ENCODE measurements at regions not wholly inside any gene's neighbourhood (a gene's known extent, or its start where the extent isn't known, plus 50 kb on each side); places are given as distances from the start of the nearest gene placed in this dataset.

- no peak for DNase-seq (ENCODE audit: low spot score in 2 of 2)
- no peak overlapping the region for H3K4me3 ChIP-seq (ENCODE audit: low read depth, poor library complexity, severe bottlenecking)
- no peak for TF ChIP-seq CTCF (IDR thresholded peaks at IDR 0.05)
- no peak for TF ChIP-seq POLR2A (IDR thresholded peaks at IDR 0.05)
- intact Hi-C loops (cut with DNase I; ENCODE audit: low total_unique reads) = no loop called here
- 76 to 81% methylated on average over 2 of the region's 2 CpGs for WGBS, 2 donors
Measured at GRCh38 chr12:93106910-93107309, 177.8 kb upstream of the EEA1 start.

GRCh38 chr12:93107514-93108312 is 178.6 kb upstream of the EEA1 start:
- H3K4me3 ChIP-seq (ENCODE audit: low read depth, poor library complexity, severe bottlenecking) = no peak overlapping the region
- intact Hi-C loops (cut with DNase I; ENCODE audit: low total_unique reads) = no loop called here
- no peak for DNase-seq (ENCODE audit: low spot score in 2 of 2)
- WGBS, 2 donors = 90 to 93% methylated on average over 5 of the region's 5 CpGs
- TF ChIP-seq CTCF (IDR thresholded peaks at IDR 0.05) = no peak
- no peak for TF ChIP-seq POLR2A (IDR thresholded peaks at IDR 0.05)

- no peak for DNase-seq (ENCODE audit: low spot score in 2 of 2)
- no peak for TF ChIP-seq CTCF (IDR thresholded peaks at IDR 0.05)
- no peak for TF ChIP-seq POLR2A (IDR thresholded peaks at IDR 0.05)
Measured at GRCh38 chr12:93108985-93109384, 179.9 kb upstream of the EEA1 start.

GRCh38 chr12:93109551-93110203 is 180.6 kb upstream of the EEA1 start:
- no peak overlapping the region for H3K4me3 ChIP-seq (ENCODE audit: low read depth, poor library complexity, severe bottlenecking)
- intact Hi-C loops (cut with DNase I; ENCODE audit: low total_unique reads) = no loop called here
- TF ChIP-seq CTCF (IDR thresholded peaks at IDR 0.05) (no peak), POLR2A (IDR thresholded peaks at IDR 0.05) (no peak)
- DNase-seq (ENCODE audit: low spot score in 2 of 2) = no peak
- 66 to 70% methylated on average over 4 of the region's 4 CpGs for WGBS, 2 donors

More at GRCh38 chr12:93108985-93109384, 179.9 kb upstream of the EEA1 start:
- intact Hi-C loops (cut with DNase I; ENCODE audit: low total_unique reads) = no loop called here
- 71 to 72% methylated on average over 3 of the region's 3 CpGs for WGBS, 2 donors
- no peak overlapping the region for H3K4me3 ChIP-seq (ENCODE audit: low read depth, poor library complexity, severe bottlenecking)

- H3K4me3 ChIP-seq (ENCODE audit: low read depth, poor library complexity, severe bottlenecking) = no peak overlapping the region
- 83 to 90% methylated on average over 2 of the region's 2 CpGs for WGBS, 2 donors
- intact Hi-C loops (cut with DNase I; ENCODE audit: low total_unique reads) = no loop called here
- TF ChIP-seq POLR2A (IDR thresholded peaks at IDR 0.05) (no peak), CTCF (IDR thresholded peaks at IDR 0.05) (no peak)
- no peak for DNase-seq (ENCODE audit: low spot score in 2 of 2)
Measured at GRCh38 chr12:93111773-93112172, 182.7 kb upstream of the EEA1 start.
